Mammary epithelial cell (primary cell): ENCODE measurements at regions not wholly inside any gene's neighbourhood (a gene's known extent, or its start where the extent isn't known, plus 50 kb on each side); places are given as distances from the start of the nearest gene placed in this dataset.

Experiments
- EZH2 ChIP-seq: IDR thresholded peaks from 2 replicates; pipeline ENCODE4 v1.6.1; 2012; ENCODE audit warnings: low read length, inconsistent platforms, borderline replicate concordance
- TF ChIP-seq, protein P1 (sequence below), 2 donors: IDR thresholded peaks in 1 of 2; conservative IDR thresholded peaks in 1 of 2; 2 replicates each; pipeline ENCODE4 v1.5.1; 2011 to 2012; ENCODE audit warnings: inconsistent platforms in 2 of 2, low read length in 2 of 2, mild to moderate bottlenecking in 2 of 2, control low read depth in 1 of 2, low read depth in 1 of 2; ENCODE audit not compliant: insufficient read depth in 1 of 2; ENCODE audit errors: extremely low read depth in 1 of 2

- TF ChIP-seq, protein P1, sequence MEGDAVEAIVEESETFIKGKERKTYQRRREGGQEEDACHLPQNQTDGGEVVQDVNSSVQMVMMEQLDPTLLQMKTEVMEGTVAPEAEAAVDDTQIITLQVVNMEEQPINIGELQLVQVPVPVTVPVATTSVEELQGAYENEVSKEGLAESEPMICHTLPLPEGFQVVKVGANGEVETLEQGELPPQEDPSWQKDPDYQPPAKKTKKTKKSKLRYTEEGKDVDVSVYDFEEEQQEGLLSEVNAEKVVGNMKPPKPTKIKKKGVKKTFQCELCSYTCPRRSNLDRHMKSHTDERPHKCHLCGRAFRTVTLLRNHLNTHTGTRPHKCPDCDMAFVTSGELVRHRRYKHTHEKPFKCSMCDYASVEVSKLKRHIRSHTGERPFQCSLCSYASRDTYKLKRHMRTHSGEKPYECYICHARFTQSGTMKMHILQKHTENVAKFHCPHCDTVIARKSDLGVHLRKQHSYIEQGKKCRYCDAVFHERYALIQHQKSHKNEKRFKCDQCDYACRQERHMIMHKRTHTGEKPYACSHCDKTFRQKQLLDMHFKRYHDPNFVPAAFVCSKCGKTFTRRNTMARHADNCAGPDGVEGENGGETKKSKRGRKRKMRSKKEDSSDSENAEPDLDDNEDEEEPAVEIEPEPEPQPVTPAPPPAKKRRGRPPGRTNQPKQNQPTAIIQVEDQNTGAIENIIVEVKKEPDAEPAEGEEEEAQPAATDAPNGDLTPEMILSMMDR (conservative IDR thresholded peaks at IDR 0.05 in 1 of 2, IDR thresholded peaks at IDR 0.05 in 1 of 2; ENCODE audit: extremely low read depth in 1 of 2, insufficient read depth in 1 of 2, low read depth in 1 of 2, low read length in 2 of 2): no peak
- no peak for TF ChIP-seq EZH2
Measured at GRCh38 chr4:10737337-10737736, 52.8 kb upstream of the CLNK start.
